DND-41 (cell line): ENCODE measurements at regions not wholly inside any gene's neighbourhood (a gene's known extent, or its start where the extent isn't known, plus 50 kb on each side); places are given as distances from the start of the nearest gene placed in this dataset.
"Not testable (repeated sequence)": the region's sequence is repeated elsewhere in the genome, so short reads cannot be mapped to it uniquely, and the experiment has no call there.

Experiments used
- ATAC-seq: fragments of 200-7000 bp; cut with Tn5 transposase; 3 replicates; pipeline ENCODE4 v1.9.1; 2021; ENCODE audit warnings: low read depth; ENCODE audit not compliant: insufficient read depth
- DNase-seq: peaks from one replicate; pipeline ENCODE4 v3.0.0-alpha.2; 2020
- H2AFZ ChIP-seq: 2 replicates; pipeline ENCODE4 v1.6.0; 2012; ENCODE audit warnings: low read depth, low read length
- H3K27ac ChIP-seq: 2 replicates; pipeline ENCODE4 v1.5.1; 2012; ENCODE audit warnings: low read length, inconsistent platforms
- H3K27me3 ChIP-seq: fragments of 200-600 bp; sonication (generic); 2 replicates; pipeline ENCODE4 v1.6.0; 2012; ENCODE audit warnings: low read length, mild to moderate bottlenecking, inconsistent platforms; ENCODE audit not compliant: insufficient read depth, poor library complexity
- H3K36me3 ChIP-seq: 2 replicates; pipeline ENCODE4 v1.5.1; 2012; ENCODE audit warnings: low read length, inconsistent platforms; ENCODE audit not compliant: insufficient read depth
- H3K4me1 ChIP-seq: 2 replicates; pipeline ENCODE4 v1.5.1; 2012; ENCODE audit warnings: mild to moderate bottlenecking, low read length; ENCODE audit not compliant: insufficient read depth
- H3K4me2 ChIP-seq: 2 replicates; pipeline ENCODE4 v1.6.0; 2012; ENCODE audit warnings: mild to moderate bottlenecking, moderate library complexity, low read length, inconsistent platforms; ENCODE audit not compliant: insufficient read depth
- H3K4me3 ChIP-seq, 2 experiments: fragments of 200-600 bp in 1 of 2; shearing (Covaris generic) in 1 of 2; 2 replicates each; pipeline ENCODE4 v1.5.1; 2012 to 2016; ENCODE audit warnings: inconsistent platforms in 2 of 2, low read length in 2 of 2, mild to moderate bottlenecking in 2 of 2, low read depth in 1 of 2, moderate library complexity in 1 of 2
- H3K79me2 ChIP-seq: 2 replicates; pipeline ENCODE4 v1.6.0; 2012; ENCODE audit warnings: low read length, inconsistent platforms; ENCODE audit not compliant: insufficient read depth
- H3K9ac ChIP-seq: 2 replicates; pipeline ENCODE4 v1.6.0; 2012; ENCODE audit warnings: low read depth, mild to moderate bottlenecking, inconsistent platforms, low read length, moderate library complexity
- H3K9me3 ChIP-seq: 2 replicates; pipeline ENCODE4 v1.5.1; 2012; ENCODE audit warnings: low read length, moderate library complexity, mild to moderate bottlenecking, inconsistent platforms; ENCODE audit not compliant: insufficient read depth, severe bottlenecking
- H4K20me1 ChIP-seq: 2 replicates; pipeline ENCODE4 v1.6.0; 2012; ENCODE audit warnings: low read length; ENCODE audit not compliant: insufficient read depth
- CTCF ChIP-seq: IDR thresholded peaks from 2 replicates; pipeline ENCODE4 v1.5.1; 2012; ENCODE audit warnings: borderline replicate concordance, low read length, moderate library complexity, mild to moderate bottlenecking; ENCODE audit not compliant: poor library complexity, severe bottlenecking; ENCODE audit errors: extremely low read depth
- EZH2 ChIP-seq: IDR thresholded peaks from 3 replicates; pipeline ENCODE4 v1.6.1; 2012; ENCODE audit warnings: borderline replicate concordance, low read depth, mild to moderate bottlenecking, moderate library complexity, low read length, inconsistent platforms; ENCODE audit not compliant: severe bottlenecking

- ATAC-seq, H3K4me1 ChIP-seq, DNase-seq: not testable (repeated sequence)
These were observed 383.9 kb downstream of the PCDH11X start for GRCh38 chrX:92163035-92163434.

GRCh38 chrX:92209936-92210335, 430.8 kb downstream of the PCDH11X start:
- Histone ChIP-seq H2AFZ (no peak overlapping the region), H3K9me3 (no peaks in the 10 kb centered on the region), H3K4me3 (no peak overlapping the region), H3K79me2 (no peaks in the 10 kb centered on the region), H4K20me1 (no peaks in the 10 kb centered on the region), H3K4me2 (no peak overlapping the region), H3K36me3 (no peaks in the 10 kb centered on the region), H3K27me3 (no peaks in the 10 kb centered on the region), H3K4me1 (no peaks in the 10 kb centered on the region), H3K9ac (no peak overlapping the region), H3K27ac (no peak overlapping the region)
- DNase-seq (no peak), ATAC-seq (no peak)
- no peak for TF ChIP-seq EZH2
- TF ChIP-seq CTCF = no peak

More at GRCh38 chrX:92163035-92163434, 383.9 kb downstream of the PCDH11X start:
- H2AFZ ChIP-seq, H3K36me3 ChIP-seq, H4K20me1 ChIP-seq, H3K79me2 ChIP-seq, H3K27ac ChIP-seq, H3K4me2 ChIP-seq, H3K27me3 ChIP-seq, H3K9me3 ChIP-seq, H3K4me3 ChIP-seq, H3K9ac ChIP-seq: not testable (repeated sequence)

GRCh38 chrX:92213786-92214185, 434.6 kb downstream of the PCDH11X start:
- no peak overlapping the region for H3K4me3 ChIP-seq

GRCh38 chrX:92215011-92215410, 435.8 kb downstream of the PCDH11X start:
- not testable (repeated sequence) for H3K27me3 ChIP-seq, H3K4me2 ChIP-seq, H3K79me2 ChIP-seq, H3K4me1 ChIP-seq, ATAC-seq, H3K9me3 ChIP-seq, DNase-seq, H3K9ac ChIP-seq, H3K36me3 ChIP-seq, H3K4me3 ChIP-seq, H4K20me1 ChIP-seq, H3K27ac ChIP-seq, H2AFZ ChIP-seq

More at GRCh38 chrX:92213786-92214185, 434.6 kb downstream of the PCDH11X start:
- H3K9ac ChIP-seq = no peak overlapping the region
- H3K4me2 ChIP-seq = no peak overlapping the region
- H3K4me1 ChIP-seq = no peaks in the 10 kb centered on the region
- ATAC-seq (no peak), DNase-seq (no peak)
- TF ChIP-seq CTCF (no peak), EZH2 (no peak)
- no peaks in the 10 kb centered on the region for H3K27me3 ChIP-seq
- no peak overlapping the region for H3K27ac ChIP-seq
- no peaks in the 10 kb centered on the region for H3K9me3 ChIP-seq
- H3K36me3 ChIP-seq = no peaks in the 10 kb centered on the region
- H4K20me1 ChIP-seq = no peaks in the 10 kb centered on the region
- H3K79me2 ChIP-seq = no peaks in the 10 kb centered on the region
- no peak overlapping the region for H2AFZ ChIP-seq

- H4K20me1 ChIP-seq = no peaks in the 10 kb centered on the region
- H3K27ac ChIP-seq = no peak overlapping the region
- H3K27me3 ChIP-seq = no peaks in the 10 kb centered on the region
- H2AFZ ChIP-seq = no peak overlapping the region
- H3K4me2 ChIP-seq = no peak overlapping the region
- H3K4me1 ChIP-seq = no peaks in the 10 kb centered on the region
- TF ChIP-seq EZH2 = no peak
- TF ChIP-seq CTCF = no peak
- no peaks in the 10 kb centered on the region for H3K36me3 ChIP-seq
- H3K4me3 ChIP-seq = no peak overlapping the region
- no peaks in the 10 kb centered on the region for H3K79me2 ChIP-seq
- DNase-seq = no peak
- H3K9me3 ChIP-seq = no peaks in the 10 kb centered on the region
- no peak overlapping the region for H3K9ac ChIP-seq
- ATAC-seq = no peak
These were observed 445.2 kb downstream of the PCDH11X start for GRCh38 chrX:92224406-92224805.
